ENCODE measurements at regions not wholly inside any gene's neighbourhood (a gene's known extent, or its start where the extent isn't known, plus 50 kb on each side); places are given as distances from the start of the nearest gene placed in this dataset.

DNA sequence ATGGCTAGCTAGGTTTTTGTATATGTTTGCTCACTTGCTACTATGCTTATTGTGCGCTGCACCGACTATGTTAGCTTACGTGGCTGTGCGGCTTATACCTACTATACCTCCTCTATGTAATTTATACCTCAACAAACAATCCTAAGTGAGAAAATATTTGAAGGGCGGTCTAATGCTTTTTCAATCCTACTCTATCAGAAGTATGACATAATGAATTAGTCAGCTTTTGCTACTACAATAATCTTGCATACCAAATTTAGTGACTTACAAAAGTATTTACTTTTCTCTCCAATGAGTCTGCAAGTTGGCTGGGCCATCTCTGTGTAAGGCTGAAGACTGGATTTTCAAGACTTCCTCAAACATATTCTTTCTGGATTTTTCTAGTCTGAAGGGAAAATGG is 391.2 kb upstream of the NECTIN3 start:
- in situ Hi-C loops (cut with MboI), result no loop called here
- FAIRE-seq, result no peak
- no TSS peak for BruUV-seq (replicated peaks)

More for the DNA sequence above, 391.2 kb upstream of the NECTIN3 start:
- Histone ChIP-seq H3K79me2 (ENCODE audit: control insufficient read depth, insufficient read depth, low read length) (no peaks in the 10 kb centered on the region), H3K27me3 (ENCODE audit: control insufficient read depth in 2 of 2, insufficient read depth in 2 of 2, low read length in 2 of 2) (no peaks in the 10 kb centered on the region), H3K4me1 (replicated peaks in 1 of 2; ENCODE audit: control insufficient read depth in 2 of 2, insufficient read depth in 2 of 2, low read length in 2 of 2) (no peaks in the 10 kb centered on the region), H3K4me2 (ENCODE audit: insufficient read depth, low read length) (no peak overlapping the region), H2AFZ (ENCODE audit: low read depth, low read length) (no peak overlapping the region), H3K4me3 (no peak overlapping the region), H3K36me3 (ENCODE audit: control insufficient read depth, insufficient read depth, low read length) (no peaks in the 10 kb centered on the region), H3K9me1 (ENCODE audit: control insufficient read depth, insufficient read depth, low read length) (no peaks in the 10 kb centered on the region), H3K9ac (ENCODE audit: insufficient read depth in 1 of 2, low read depth in 2 of 2, low read length in 2 of 2) (no peak overlapping the region), H3K9me3 (replicated peaks; ENCODE audit: control insufficient read depth, insufficient read depth, low read depth, low read length) (no peaks in the 10 kb centered on the region), H4K20me1 (replicated peaks; ENCODE audit: control insufficient read depth, insufficient read depth, low read length) (no peaks in the 10 kb centered on the region), H3K27ac (ENCODE audit: extremely low read depth, low read depth, low read length) (no peak overlapping the region)
- ChIA-PET POLR2A (no interaction called here), CTCF (ENCODE audit: low intra/inter-chr PET ratio) (no interaction called here)
- TF ChIP-seq MYBL2 (IDR thresholded peaks at IDR 0.05; ENCODE audit: low read depth) (no peak), MYBL2 (CRISPR knock-in tag; IDR thresholded peaks at IDR 0.05; ENCODE audit: borderline replicate concordance) (no peak), SIN3B (IDR thresholded peaks at IDR 0.05; ENCODE audit: low read depth) (no peak), PYGO2 (tag; IDR thresholded peaks at IDR 0.05) (no peak), ZNF311 (CRISPR knock-in tag; IDR thresholded peaks at IDR 0.05) (no peak), ZNF444 (CRISPR knock-in tag; IDR thresholded peaks at IDR 0.05) (no peak), ETS2 (tag; IDR thresholded peaks at IDR 0.05; ENCODE audit: borderline replicate concordance, poor library complexity, severe bottlenecking) (no peak), ZNF695 (CRISPR knock-in tag; IDR thresholded peaks at IDR 0.05) (no peak), ZNF384 (IDR thresholded peaks at IDR 0.05; ENCODE audit: low read depth, low read length) (no peak), SMAD2 (IDR thresholded peaks at IDR 0.05; ENCODE audit: low read depth, low read length) (no peak), FOXA3 (CRISPR knock-in tag; conservative IDR thresholded peaks at IDR 0.05 in 1 of 2, IDR thresholded peaks at IDR 0.05 in 1 of 2) (no peak), CREM (IDR thresholded peaks at IDR 0.05; ENCODE audit: low read depth) (no peak), POLR2H (tag; IDR thresholded peaks at IDR 0.05; ENCODE audit: low read depth) (no peak), ZBED1 (IDR thresholded peaks at IDR 0.05) (no peak)
- TF ChIP-seq, protein P1, sequence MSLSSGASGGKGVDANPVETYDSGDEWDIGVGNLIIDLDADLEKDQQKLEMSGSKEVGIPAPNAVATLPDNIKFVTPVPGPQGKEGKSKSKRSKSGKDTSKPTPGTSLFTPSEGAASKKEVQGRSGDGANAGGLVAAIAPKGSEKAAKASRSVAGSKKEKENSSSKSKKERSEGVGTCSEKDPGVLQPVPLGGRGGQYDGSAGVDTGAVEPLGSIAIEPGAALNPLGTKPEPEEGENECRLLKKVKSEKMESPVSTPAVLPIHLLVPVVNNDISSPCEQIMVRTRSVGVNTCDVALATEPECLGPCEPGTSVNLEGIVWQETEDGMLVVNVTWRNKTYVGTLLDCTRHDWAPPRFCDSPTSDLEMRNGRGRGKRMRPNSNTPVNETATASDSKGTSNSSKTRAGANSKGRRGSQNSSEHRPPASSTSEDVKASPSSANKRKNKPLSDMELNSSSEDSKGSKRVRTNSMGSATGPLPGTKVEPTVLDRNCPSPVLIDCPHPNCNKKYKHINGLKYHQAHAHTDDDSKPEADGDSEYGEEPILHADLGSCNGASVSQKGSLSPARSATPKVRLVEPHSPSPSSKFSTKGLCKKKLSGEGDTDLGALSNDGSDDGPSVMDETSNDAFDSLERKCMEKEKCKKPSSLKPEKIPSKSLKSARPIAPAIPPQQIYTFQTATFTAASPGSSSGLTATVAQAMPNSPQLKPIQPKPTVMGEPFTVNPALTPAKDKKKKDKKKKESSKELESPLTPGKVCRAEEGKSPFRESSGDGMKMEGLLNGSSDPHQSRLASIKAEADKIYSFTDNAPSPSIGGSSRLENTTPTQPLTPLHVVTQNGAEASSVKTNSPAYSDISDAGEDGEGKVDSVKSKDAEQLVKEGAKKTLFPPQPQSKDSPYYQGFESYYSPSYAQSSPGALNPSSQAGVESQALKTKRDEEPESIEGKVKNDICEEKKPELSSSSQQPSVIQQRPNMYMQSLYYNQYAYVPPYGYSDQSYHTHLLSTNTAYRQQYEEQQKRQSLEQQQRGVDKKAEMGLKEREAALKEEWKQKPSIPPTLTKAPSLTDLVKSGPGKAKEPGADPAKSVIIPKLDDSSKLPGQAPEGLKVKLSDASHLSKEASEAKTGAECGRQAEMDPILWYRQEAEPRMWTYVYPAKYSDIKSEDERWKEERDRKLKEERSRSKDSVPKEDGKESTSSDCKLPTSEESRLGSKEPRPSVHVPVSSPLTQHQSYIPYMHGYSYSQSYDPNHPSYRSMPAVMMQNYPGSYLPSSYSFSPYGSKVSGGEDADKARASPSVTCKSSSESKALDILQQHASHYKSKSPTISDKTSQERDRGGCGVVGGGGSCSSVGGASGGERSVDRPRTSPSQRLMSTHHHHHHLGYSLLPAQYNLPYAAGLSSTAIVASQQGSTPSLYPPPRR (CRISPR knock-in tag; IDR thresholded peaks at IDR 0.05; ENCODE audit: borderline replicate concordance), result no peak
- ATAC-seq, result no peak
- 55% methylated on average over 5 of the region's 5 CpGs for WGBS (ENCODE audit: insufficient coverage, low coverage, missing lambda C conversion rate)
- DNase-seq (ENCODE audit: extremely low read depth in 1 of 4, low spot score in 3 of 4), result no peak
- intact Hi-C loops (cut with micrococcal nuclease), result no loop called here

Measured in K562 (cell line).